DND-41 (cell line): ENCODE measurements at regions not wholly inside any gene's neighbourhood (a gene's known extent, or its start where the extent isn't known, plus 50 kb on each side); places are given as distances from the start of the nearest gene placed in this dataset.

Experiments
- ATAC-seq: fragments of 200-7000 bp; cut with Tn5 transposase; 3 replicates; pipeline ENCODE4 v1.9.1; 2021; ENCODE audit warnings: low read depth; ENCODE audit not compliant: insufficient read depth
- DNase-seq: peaks from one replicate; pipeline ENCODE4 v3.0.0-alpha.2; 2020
- H2AFZ ChIP-seq: 2 replicates; pipeline ENCODE4 v1.6.0; 2012; ENCODE audit warnings: low read depth, low read length
- H3K27ac ChIP-seq: 2 replicates; pipeline ENCODE4 v1.5.1; 2012; ENCODE audit warnings: low read length, inconsistent platforms
- H3K27me3 ChIP-seq: fragments of 200-600 bp; sonication (generic); 2 replicates; pipeline ENCODE4 v1.6.0; 2012; ENCODE audit warnings: low read length, mild to moderate bottlenecking, inconsistent platforms; ENCODE audit not compliant: insufficient read depth, poor library complexity
- H3K36me3 ChIP-seq: 2 replicates; pipeline ENCODE4 v1.5.1; 2012; ENCODE audit warnings: low read length, inconsistent platforms; ENCODE audit not compliant: insufficient read depth
- H3K4me1 ChIP-seq: 2 replicates; pipeline ENCODE4 v1.5.1; 2012; ENCODE audit warnings: mild to moderate bottlenecking, low read length; ENCODE audit not compliant: insufficient read depth
- H3K4me2 ChIP-seq: 2 replicates; pipeline ENCODE4 v1.6.0; 2012; ENCODE audit warnings: mild to moderate bottlenecking, moderate library complexity, low read length, inconsistent platforms; ENCODE audit not compliant: insufficient read depth
- H3K4me3 ChIP-seq, 2 experiments: fragments of 200-600 bp in 1 of 2; shearing (Covaris generic) in 1 of 2; 2 replicates each; pipeline ENCODE4 v1.5.1; 2012 to 2016; ENCODE audit warnings: inconsistent platforms in 2 of 2, low read length in 2 of 2, mild to moderate bottlenecking in 2 of 2, low read depth in 1 of 2, moderate library complexity in 1 of 2
- H3K79me2 ChIP-seq: 2 replicates; pipeline ENCODE4 v1.6.0; 2012; ENCODE audit warnings: low read length, inconsistent platforms; ENCODE audit not compliant: insufficient read depth
- H3K9ac ChIP-seq: 2 replicates; pipeline ENCODE4 v1.6.0; 2012; ENCODE audit warnings: low read depth, mild to moderate bottlenecking, inconsistent platforms, low read length, moderate library complexity
- H3K9me3 ChIP-seq: 2 replicates; pipeline ENCODE4 v1.5.1; 2012; ENCODE audit warnings: low read length, moderate library complexity, mild to moderate bottlenecking, inconsistent platforms; ENCODE audit not compliant: insufficient read depth, severe bottlenecking
- H4K20me1 ChIP-seq: 2 replicates; pipeline ENCODE4 v1.6.0; 2012; ENCODE audit warnings: low read length; ENCODE audit not compliant: insufficient read depth
- EZH2 ChIP-seq: IDR thresholded peaks from 3 replicates; pipeline ENCODE4 v1.6.1; 2012; ENCODE audit warnings: borderline replicate concordance, low read depth, mild to moderate bottlenecking, moderate library complexity, low read length, inconsistent platforms; ENCODE audit not compliant: severe bottlenecking
- TF ChIP-seq, protein P1 (sequence below): IDR thresholded peaks from 2 replicates; pipeline ENCODE4 v1.5.1; 2012; ENCODE audit warnings: borderline replicate concordance, low read length, moderate library complexity, mild to moderate bottlenecking; ENCODE audit not compliant: poor library complexity, severe bottlenecking; ENCODE audit errors: extremely low read depth

DNA sequence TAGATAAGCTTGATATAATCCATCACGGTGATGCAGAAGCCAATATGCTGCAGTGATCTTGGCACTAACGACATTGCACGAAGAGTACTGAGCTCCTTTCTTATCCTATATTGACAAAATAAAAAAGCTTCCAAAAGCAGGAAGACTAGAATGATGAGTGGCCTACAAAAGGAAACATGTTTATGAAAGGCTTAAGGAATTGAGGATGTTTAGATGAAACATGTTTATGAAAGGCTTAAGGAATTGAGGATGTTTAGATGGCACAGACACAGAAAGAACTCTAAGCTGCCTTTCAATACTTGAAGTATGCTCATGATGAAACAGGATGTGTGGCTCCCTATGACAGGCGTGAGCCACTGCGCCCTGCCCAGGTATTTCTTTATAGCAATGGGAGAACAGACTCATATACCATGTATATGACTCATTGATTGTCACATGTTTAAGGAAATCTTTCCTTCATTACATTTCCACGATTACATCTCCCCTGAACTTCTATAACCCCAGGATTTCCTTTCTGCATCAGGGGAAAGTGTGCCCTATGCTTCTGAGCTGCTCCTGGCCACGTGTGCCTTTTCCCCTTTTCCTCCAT lies 690.8 kb upstream of the ARGLU1 start:
- Histone ChIP-seq H3K4me1 (no peaks in the 10 kb centered on the region), H4K20me1 (no peaks in the 10 kb centered on the region), H3K27me3 (no peaks in the 10 kb centered on the region), H3K9me3 (no peaks in the 10 kb centered on the region), H2AFZ (no peak overlapping the region), H3K9ac (no peak overlapping the region), H3K4me3 (no peak overlapping the region), H3K4me2 (no peak overlapping the region), H3K36me3 (no peaks in the 10 kb centered on the region), H3K27ac (no peak overlapping the region), H3K79me2 (no peaks in the 10 kb centered on the region)
- no peak for DNase-seq
- ATAC-seq, result no peak
- no peak for TF ChIP-seq EZH2
- TF ChIP-seq, protein P1, sequence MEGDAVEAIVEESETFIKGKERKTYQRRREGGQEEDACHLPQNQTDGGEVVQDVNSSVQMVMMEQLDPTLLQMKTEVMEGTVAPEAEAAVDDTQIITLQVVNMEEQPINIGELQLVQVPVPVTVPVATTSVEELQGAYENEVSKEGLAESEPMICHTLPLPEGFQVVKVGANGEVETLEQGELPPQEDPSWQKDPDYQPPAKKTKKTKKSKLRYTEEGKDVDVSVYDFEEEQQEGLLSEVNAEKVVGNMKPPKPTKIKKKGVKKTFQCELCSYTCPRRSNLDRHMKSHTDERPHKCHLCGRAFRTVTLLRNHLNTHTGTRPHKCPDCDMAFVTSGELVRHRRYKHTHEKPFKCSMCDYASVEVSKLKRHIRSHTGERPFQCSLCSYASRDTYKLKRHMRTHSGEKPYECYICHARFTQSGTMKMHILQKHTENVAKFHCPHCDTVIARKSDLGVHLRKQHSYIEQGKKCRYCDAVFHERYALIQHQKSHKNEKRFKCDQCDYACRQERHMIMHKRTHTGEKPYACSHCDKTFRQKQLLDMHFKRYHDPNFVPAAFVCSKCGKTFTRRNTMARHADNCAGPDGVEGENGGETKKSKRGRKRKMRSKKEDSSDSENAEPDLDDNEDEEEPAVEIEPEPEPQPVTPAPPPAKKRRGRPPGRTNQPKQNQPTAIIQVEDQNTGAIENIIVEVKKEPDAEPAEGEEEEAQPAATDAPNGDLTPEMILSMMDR, result no peak

DNA sequence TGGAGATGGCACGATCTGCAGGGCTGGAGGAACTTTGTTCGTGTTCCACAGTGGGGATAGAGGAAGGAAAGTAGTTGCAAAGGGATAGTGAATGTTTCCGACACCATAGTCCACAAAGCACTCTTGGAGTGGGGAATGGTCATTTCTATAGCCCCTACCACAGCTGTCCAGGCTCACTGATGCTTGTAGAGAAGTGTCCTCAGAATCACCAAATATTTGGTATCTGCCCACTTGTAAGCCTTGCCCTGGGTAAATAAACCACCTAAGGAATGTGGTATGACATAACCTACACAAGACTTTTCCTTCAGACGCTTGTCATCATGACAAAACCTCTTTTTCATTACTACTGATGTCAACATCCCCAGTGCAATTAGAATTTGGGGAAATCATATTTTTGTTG lies 686.5 kb upstream of the ARGLU1 start:
- ATAC-seq, result no peak
- H3K36me3 ChIP-seq, result no peaks in the 10 kb centered on the region
- no peak overlapping the region for H3K4me2 ChIP-seq
- no peaks in the 10 kb centered on the region for H3K4me1 ChIP-seq
- no peaks in the 10 kb centered on the region for H3K79me2 ChIP-seq
- TF ChIP-seq, protein P1, result no peak
- TF ChIP-seq EZH2, result no peak
- DNase-seq, result no peak
- no peak overlapping the region for H2AFZ ChIP-seq
- H4K20me1 ChIP-seq, result no peaks in the 10 kb centered on the region
- no peak overlapping the region for H3K27ac ChIP-seq
- H3K4me3 ChIP-seq, result no peak overlapping the region
- H3K9me3 ChIP-seq, result no peaks in the 10 kb centered on the region
- no peaks in the 10 kb centered on the region for H3K27me3 ChIP-seq
- no peak overlapping the region for H3K9ac ChIP-seq

DNA sequence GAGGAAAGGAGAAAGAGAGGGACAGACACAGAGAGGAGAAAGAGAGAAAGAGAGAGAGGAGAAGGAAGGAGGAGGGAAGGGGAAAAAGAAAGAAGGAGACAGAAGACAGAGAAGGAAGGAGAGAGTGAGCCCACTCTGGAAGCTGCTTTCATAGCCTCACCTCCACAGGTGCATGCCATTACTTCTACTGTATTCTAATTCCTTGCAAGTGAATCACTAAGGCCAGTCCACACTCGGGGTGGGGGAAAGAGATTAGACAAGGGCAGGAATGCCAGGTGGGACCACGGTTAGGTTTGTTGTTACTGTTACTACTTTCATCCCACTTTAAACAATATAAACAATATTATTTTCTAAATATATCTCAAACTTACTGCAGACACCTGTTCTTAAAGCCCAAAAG lies 684.5 kb upstream of the ARGLU1 start:
- DNase-seq, result no peak
- Histone ChIP-seq H3K4me2 (no peak overlapping the region), H3K79me2 (no peaks in the 10 kb centered on the region), H4K20me1 (no peaks in the 10 kb centered on the region), H3K27ac (no peak overlapping the region), H3K4me1 (no peaks in the 10 kb centered on the region), H2AFZ (no peak overlapping the region), H3K4me3 (no peak overlapping the region), H3K9me3 (no peaks in the 10 kb centered on the region), H3K9ac (no peak overlapping the region), H3K36me3 (no peaks in the 10 kb centered on the region), H3K27me3 (no peaks in the 10 kb centered on the region)
- ATAC-seq, result no peak
- TF ChIP-seq, protein P1, result no peak
- TF ChIP-seq EZH2, result no peak

DNA sequence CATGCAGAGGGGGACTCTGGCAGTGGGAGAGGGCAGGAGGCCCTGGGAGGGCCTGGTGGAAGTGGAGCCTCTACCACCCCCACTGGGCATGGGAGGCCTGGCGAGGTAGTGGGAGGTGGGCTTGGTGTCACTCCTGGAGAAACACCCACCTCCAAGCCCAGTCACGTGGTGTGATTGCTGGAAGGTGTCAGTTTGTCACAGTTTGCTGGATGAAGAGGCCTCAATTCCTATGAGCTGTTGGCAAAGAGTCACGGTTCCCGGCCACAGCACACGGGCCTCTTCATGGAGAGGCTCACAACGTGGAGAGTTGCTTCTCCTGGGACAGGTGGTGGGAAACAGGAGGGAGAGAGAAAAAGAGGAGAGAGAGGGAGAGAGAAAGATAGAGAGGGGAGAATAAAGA lies 684.1 kb upstream of the ARGLU1 start:
- no peaks in the 10 kb centered on the region for H3K27me3 ChIP-seq
- TF ChIP-seq, protein P1, result no peak
- TF ChIP-seq EZH2, result no peak
- no peaks in the 10 kb centered on the region for H3K4me1 ChIP-seq
- H4K20me1 ChIP-seq, result no peaks in the 10 kb centered on the region
- no peaks in the 10 kb centered on the region for H3K36me3 ChIP-seq
- ATAC-seq (no peak), DNase-seq (no peak)
- H3K27ac ChIP-seq, result no peak overlapping the region
- H3K4me3 ChIP-seq, result no peak overlapping the region
- no peak overlapping the region for H2AFZ ChIP-seq
- no peaks in the 10 kb centered on the region for H3K79me2 ChIP-seq
- H3K9ac ChIP-seq, result no peak overlapping the region
- no peak overlapping the region for H3K4me2 ChIP-seq
- H3K9me3 ChIP-seq, result no peaks in the 10 kb centered on the region
